ENCODE measurements at regions not wholly inside any gene's neighbourhood (a gene's known extent, or its start where the extent isn't known, plus 50 kb on each side); places are given as distances from the start of the nearest gene placed in this dataset.
"Not testable (repeated sequence)": the region's sequence is repeated elsewhere in the genome, so short reads cannot be mapped to it uniquely, and the experiment has no call there.

- not testable (repeated sequence) for TF ChIP-seq YY1 (IDR thresholded peaks at IDR 0.05; ENCODE audit: insufficient read depth, insufficient read length); SUZ12 (IDR thresholded peaks at IDR 0.05; ENCODE audit: extremely low read depth, insufficient read depth, insufficient read length)
These were observed 390.8 kb upstream of the ANKRD30A start for GRCh38 chr10:36734590-36734989.

Data from NT2/D1 (cell line).